Gastrocnemius medialis (tissue), 4 donors: ENCODE measurements at regions not wholly inside any gene's neighbourhood (a gene's known extent, or its start where the extent isn't known, plus 50 kb on each side); places are given as distances from the start of the nearest gene placed in this dataset.

Experiments used
- CTCF ChIP-seq, 5 experiments: fragments of 450-650 bp in 3 of 5; fragments of 200-600 bp in 2 of 5; sonication (generic) in 2 of 5; IDR thresholded peaks in 4 of 5; conservative IDR thresholded peaks in 1 of 5; 1 replicate in 4 of 5; 2 replicates in 1 of 5; pipeline ENCODE4 v1.5.1; 2016 to 2019; ENCODE audit warnings: antibody characterized with exemption in 5 of 5, mild to moderate bottlenecking in 3 of 5, moderate library complexity in 3 of 5
- POLR2A ChIP-seq, 2 donors: fragments of 450-650 bp; IDR thresholded peaks; one replicate each; pipeline ENCODE4 v1.6.1; 2017; ENCODE audit warnings: antibody characterized with exemption in 2 of 2, mild to moderate bottlenecking in 2 of 2, moderate library complexity in 2 of 2

- no peak for TF ChIP-seq CTCF (IDR thresholded peaks at IDR 0.05 in 4 of 5, conservative IDR thresholded peaks at IDR 0.05 in 1 of 5)
- no peak for TF ChIP-seq POLR2A (IDR thresholded peaks at IDR 0.05)
Observed at GRCh38 chr18:41021089-41021488, 933.9 kb upstream of the PIK3C3 start.
